Stimulated activated naive CD4-positive, alpha-beta T cell (primary cell): ENCODE measurements at regions not wholly inside any gene's neighbourhood (a gene's known extent, or its start where the extent isn't known, plus 50 kb on each side); places are given as distances from the start of the nearest gene placed in this dataset.
"Not testable (repeated sequence)": the region's sequence is repeated elsewhere in the genome, so short reads cannot be mapped to it uniquely, and the experiment has no call there.

Source experiments
- DNase-seq, 6 experiments: peaks; one replicate each; lab custom pipeline; 2025; lab: John Stamatoyannopoulos, UW

- DNase-seq: no peak
Observed at GRCh38 chr9:94033383-94033782, 50.9 kb upstream of the PTPDC1 start.

- DNase-seq: no peak
Observed at GRCh38 chr9:94031946-94032345, 52.3 kb upstream of the PTPDC1 start.

DNA sequence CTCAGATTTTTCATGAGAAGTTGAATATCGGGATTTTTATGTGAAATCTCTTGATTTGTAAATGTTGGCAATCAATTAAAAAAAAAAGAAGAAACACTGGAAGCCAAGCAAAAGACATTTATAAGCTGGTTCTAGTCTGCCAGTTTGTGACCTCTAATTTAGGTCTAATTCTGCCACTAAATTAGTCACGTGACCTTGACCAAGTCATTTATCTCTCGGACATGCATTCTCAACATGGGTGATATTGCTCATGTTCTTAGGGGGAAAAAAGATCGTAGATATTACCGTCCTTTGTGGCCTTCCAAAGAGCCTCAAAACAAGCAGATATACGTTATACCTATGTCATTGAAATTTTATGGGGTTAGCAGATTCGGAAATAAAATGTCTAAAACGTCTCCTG, 52.9 kb upstream of the PTPDC1 start:
- no peak for DNase-seq

DNA sequence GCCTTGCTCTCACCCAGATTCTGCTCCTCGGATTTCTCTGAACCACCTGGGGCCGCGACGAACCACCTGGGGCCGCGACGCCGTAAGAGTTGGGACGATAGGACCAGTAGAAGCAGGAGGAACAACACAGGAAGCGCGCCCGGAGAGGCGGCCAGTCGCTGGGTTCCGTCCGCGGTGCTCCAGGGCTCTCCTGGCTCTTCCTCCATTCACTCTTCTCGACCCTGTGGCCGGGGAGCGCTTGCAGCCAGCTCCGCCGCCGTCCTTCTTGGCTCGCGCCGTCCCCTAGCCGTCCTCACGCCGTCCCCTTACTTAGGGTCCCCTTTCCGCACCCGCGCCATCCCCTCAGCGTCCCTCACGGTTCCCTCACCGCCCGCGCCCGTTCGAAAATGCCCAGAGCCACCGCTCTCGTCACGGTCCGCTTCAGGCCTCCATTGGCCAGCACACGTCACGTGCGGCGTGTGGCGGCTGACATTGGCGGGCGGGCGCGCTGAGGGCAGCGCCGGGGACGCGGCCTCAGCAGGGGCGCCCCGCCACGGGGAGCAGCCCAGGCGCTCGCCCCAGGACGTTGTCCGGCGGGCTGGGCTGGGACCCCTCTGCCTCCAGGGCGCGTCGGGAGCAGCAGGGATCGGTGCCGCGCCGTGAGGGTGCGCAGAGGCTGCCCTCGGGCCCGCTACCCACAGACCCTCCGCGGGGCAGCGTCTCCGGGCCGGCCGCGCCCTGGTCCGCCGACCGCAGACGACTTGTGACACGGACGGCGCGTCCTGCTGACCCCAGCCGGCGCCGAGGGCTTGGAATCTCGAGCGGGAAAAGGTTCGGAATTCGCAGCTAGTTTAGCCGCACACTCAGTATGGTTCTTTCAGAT, 53.7 kb upstream of the PTPDC1 start:
- peak; percentile 55 to 79 (median 70) for DNase-seq

DNA sequence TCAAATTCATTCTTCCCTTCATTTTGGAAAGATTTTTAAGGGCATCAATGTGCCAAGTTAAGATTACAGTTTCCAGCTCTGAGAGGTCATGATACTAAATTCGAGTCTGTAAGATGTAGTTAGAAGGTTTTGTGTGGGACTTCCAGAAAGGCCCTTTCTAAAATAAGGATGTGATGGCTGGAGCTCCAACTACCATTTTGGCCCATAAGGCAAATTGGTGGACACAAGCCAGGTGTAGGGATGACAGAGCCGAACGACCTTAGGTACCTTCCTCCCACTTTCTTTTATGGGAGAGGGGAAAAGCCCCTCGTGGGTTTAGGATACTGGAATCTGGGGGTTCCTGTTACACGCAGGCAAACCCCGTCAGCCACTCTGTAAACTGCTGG, 54.3 kb upstream of the PTPDC1 start:
- no peak for DNase-seq

- no peak for DNase-seq
Observed at GRCh38 chr9:94026816-94027215, 57.4 kb upstream of the PTPDC1 start.

DNA sequence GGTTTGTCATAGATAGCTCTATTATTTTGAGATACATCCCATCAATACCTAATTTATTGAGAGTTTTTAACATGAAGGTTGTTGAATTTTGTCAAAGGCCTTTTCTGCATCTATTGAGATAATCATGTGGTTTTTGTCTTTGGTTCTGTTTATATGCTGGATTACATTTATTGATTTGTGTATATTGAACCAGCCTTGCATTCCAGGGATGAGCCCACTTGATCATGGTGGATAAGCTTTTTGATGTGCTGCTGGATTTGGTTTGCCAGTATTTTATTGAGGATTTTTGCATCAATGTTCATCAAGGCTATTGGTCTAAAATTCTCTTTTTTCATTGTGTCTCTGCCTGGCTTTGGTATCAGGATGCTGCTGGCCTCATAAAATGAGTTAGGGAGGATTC, 61.8 kb upstream of the PTPDC1 start:
- not testable (repeated sequence) for DNase-seq

GRCh38 chr9:94020836-94021235, 63.4 kb upstream of the PTPDC1 start:
- not testable (repeated sequence) for DNase-seq

DNA sequence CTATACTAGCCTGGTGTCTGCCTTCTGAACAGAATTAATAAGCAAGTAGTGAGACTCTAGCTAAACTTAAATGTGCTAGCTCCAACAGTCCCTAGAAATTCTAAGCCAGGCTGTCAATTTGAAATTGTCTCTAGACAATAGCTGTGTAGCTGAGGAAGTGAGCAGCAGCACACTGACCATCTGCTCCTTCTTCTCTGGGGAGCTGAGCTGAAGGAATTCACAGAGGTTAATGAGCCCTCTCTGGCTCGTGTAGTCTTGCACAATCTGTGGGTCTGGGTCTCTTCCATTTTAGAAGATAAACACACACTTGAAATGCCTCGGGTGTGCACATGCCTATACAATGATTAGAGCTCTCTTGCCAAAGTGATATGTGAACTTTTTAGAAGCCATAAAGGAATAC, 63.5 kb upstream of the BARX1 start:
- DNase-seq: no peak

DNA sequence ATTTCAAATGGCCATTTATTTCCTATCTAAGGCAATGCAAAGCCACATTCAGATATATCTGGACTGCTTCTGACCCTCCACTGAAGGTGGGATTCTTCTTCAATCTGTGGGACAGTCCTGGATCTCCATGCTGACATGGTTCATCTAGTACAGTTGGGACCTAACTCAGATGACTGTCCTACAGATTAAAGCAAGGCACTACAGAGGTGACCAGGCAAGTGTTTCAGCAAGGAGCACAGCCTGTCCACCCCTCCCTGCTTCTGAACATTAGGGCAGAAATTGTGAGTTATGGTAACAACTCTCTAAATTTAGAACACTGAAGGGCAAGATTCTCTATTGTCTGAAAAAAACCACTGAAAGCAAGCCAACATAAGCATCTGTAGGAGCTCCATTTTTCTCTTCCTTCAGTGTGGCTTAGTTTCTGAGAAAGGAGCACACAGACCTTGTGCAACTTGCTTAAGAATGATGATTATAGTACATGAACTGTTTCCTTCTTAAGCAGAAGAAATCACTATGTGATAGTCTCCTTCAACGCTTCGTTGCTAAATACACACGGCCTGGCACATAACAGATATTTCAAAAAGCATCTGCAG, 62.9 kb upstream of the BARX1 start:
- DNase-seq: no peak

DNA sequence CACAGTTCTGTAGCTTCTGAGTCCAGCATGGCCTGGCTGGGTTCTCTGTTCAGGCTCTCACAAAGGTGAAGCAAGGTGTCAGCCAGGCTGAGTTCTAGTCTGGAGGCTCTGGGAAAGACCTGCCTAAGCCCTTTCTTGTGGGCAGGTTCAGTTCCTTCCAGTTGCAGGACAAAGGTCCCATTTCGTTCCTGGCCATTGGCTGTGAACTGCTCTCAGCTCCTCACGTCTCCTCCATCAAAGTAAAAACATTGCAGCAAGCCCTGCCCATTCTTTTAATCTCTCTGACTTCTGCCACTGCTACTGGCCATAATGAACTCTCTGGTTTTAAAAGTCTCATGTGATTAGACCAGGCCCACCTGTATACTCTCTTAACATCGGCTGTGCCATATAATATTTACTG, 61.6 kb upstream of the BARX1 start:
- DNase-seq: no peak

DNA sequence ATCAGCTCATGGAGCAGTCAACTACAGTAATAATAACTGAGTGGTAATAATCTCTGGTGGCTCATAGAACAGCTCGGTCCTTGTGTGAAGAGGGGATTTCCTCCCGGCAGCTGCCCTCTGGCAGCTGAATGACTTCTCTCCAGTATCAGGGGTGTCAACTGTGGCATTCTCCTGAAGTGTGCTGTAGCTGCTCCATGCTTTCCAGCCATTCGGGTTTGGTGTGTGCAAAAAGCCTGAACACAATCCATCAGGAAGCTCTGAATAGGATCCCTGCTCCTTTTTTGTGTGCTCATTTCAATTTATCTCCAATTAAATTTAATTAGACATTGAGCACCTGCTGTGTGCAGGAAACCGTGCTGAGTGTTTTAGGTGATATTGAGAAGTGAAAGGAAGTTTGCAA, 59.8 kb upstream of the BARX1 start:
- no peak for DNase-seq

DNA sequence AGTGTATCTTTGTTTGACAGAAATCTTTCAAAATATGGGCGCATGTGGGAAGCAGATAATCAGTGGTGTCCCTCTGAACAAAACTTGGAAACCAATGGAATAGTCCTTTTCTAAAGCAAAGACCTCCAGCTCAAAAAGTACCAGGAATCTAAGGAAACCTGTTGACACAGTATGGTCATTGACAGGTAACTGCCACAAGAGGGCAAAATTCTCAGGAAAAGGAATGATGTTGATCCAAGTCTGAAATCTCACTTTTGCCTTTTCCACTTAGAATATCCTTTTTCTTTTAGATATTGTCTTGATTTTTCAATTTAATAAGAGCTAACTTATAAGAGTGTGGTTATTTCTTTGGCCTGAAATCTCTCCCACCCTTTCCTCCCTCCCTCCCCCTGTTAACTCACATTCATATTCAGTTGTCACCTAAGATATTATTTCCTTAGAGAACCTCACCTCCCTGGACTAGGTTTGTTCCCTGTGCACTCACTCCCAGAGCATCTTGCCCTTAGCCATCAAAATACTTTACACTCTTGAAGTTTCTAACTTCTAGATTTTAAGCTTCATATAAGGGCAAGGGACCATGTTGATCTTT, 59.0 kb upstream of the BARX1 start:
- DNase-seq: peak in 1 of 6 experiments; percentile 7

GRCh38 chr9:94010980-94011533, 55.9 kb upstream of the BARX1 start:
- DNase-seq: peak in 5 of 6 experiments; percentile 2 to 47 (median 46)

GRCh38 chr9:94005272-94005901, 50.2 kb upstream of the BARX1 start:
- no peak for DNase-seq
